HG03342 (cell line): ENCODE measurements at regions not wholly inside any gene's neighbourhood (a gene's known extent, or its start where the extent isn't known, plus 50 kb on each side); places are given as distances from the start of the nearest gene placed in this dataset.

Experiments
- ATAC-seq: cut with Tn5 transposase; IDR thresholded peaks from one replicate; pipeline ENCODE4 v1.9.1; 2021; ENCODE audit warnings: mild to moderate bottlenecking, moderate library complexity; ENCODE audit not compliant: unreplicated experiment

GRCh38 chr7:112887337-112887736, 97.1 kb upstream of the TMEM168 start:
- ATAC-seq: no peak

GRCh38 chr7:112886208-112886607, 96.0 kb upstream of the TMEM168 start:
- no peak for ATAC-seq

GRCh38 chr7:112882991-112883390, 92.8 kb upstream of the TMEM168 start:
- no peak for ATAC-seq

GRCh38 chr7:112882511-112882910, 92.3 kb upstream of the TMEM168 start:
- ATAC-seq: no peak

- no peak for ATAC-seq
These were observed 91.8 kb upstream of the TMEM168 start for GRCh38 chr7:112882022-112882421.

GRCh38 chr7:112880818-112881418, 90.7 kb upstream of the TMEM168 start:
- no peak for ATAC-seq

- ATAC-seq: no peak
These were observed 87.7 kb upstream of the TMEM168 start for GRCh38 chr7:112877691-112878460.

- no peak for ATAC-seq
These were observed 86.7 kb upstream of the TMEM168 start for GRCh38 chr7:112876877-112877276.

GRCh38 chr7:112874909-112875308, 84.7 kb upstream of the TMEM168 start:
- ATAC-seq: no peak

GRCh38 chr7:112873831-112874553, 83.8 kb upstream of the TMEM168 start:
- ATAC-seq: peak; percentile 65

- peak; percentile 43 for ATAC-seq
These were observed 79.0 kb upstream of the TMEM168 start for GRCh38 chr7:112869111-112869774.

- no peak for ATAC-seq
These were observed 78.4 kb upstream of the TMEM168 start for GRCh38 chr7:112868609-112869008.

- ATAC-seq: peak; percentile 98
These were observed 76.2 kb upstream of the TMEM168 start for GRCh38 chr7:112866424-112866823.

- ATAC-seq: no peak
These were observed 74.2 kb upstream of the TMEM168 start for GRCh38 chr7:112864380-112864779.

GRCh38 chr7:112858838-112859237, 68.6 kb upstream of the TMEM168 start:
- ATAC-seq: no peak

- ATAC-seq: no peak
These were observed 65.0 kb upstream of the TMEM168 start for GRCh38 chr7:112855227-112855626.

- no peak for ATAC-seq
These were observed 64.0 kb upstream of the TMEM168 start for GRCh38 chr7:112854169-112854568.

GRCh38 chr7:112853422-112853821, 63.2 kb upstream of the TMEM168 start:
- ATAC-seq: no peak

- ATAC-seq: no peak
These were observed 53.0 kb upstream of the TMEM168 start for GRCh38 chr7:112843151-112843550.
